CD8-positive, alpha-beta memory T cell (primary cell): ENCODE measurements at regions not wholly inside any gene's neighbourhood (a gene's known extent, or its start where the extent isn't known, plus 50 kb on each side); places are given as distances from the start of the nearest gene placed in this dataset.

Experiments used
- CTCF ChIA-PET: fragments of 350-600 bp; sonication (Branson Sonifier 250); formaldehyde crosslinking; loops from one replicate; lab custom pipeline; 2021; ENCODE audit warnings: antibody characterized with exemption; lab: Charles Lee
- POLR2A ChIA-PET: fragments of 350-600 bp; sonication (Branson Sonifier 250); formaldehyde crosslinking; loops from one replicate; lab custom pipeline; 2021; ENCODE audit warnings: antibody characterized with exemption; lab: Charles Lee
- DNase-seq, 5 donors: peaks; one replicate each; pipeline versions ENCODE4 v3.0.0 to v3.0.0-alpha.2; 2020 to 2022; ENCODE audit warnings: mixed read lengths in 1 of 5
- H3K27ac ChIP-seq: one replicate; pipeline ENCODE4 v1.7.0; 2013; ENCODE audit warnings: low read depth, mild to moderate bottlenecking, low read length, moderate library complexity
- H3K27me3 ChIP-seq: 2 replicates; pipeline ENCODE4 v1.7.0; 2013; ENCODE audit warnings: low read length, mild to moderate bottlenecking; ENCODE audit not compliant: insufficient read depth, poor library complexity, severe bottlenecking
- H3K36me3 ChIP-seq: 2 replicates; pipeline ENCODE4 v1.7.0; 2013; ENCODE audit warnings: mild to moderate bottlenecking, low read length, moderate library complexity; ENCODE audit not compliant: insufficient read depth
- H3K4me1 ChIP-seq: 2 replicates; pipeline ENCODE4 v1.7.0; 2013; ENCODE audit warnings: mild to moderate bottlenecking, low read length, moderate library complexity; ENCODE audit not compliant: insufficient read depth
- H3K4me3 ChIP-seq: 2 replicates; pipeline ENCODE4 v1.7.0; 2013; ENCODE audit warnings: mild to moderate bottlenecking, low read length
- H3K9me3 ChIP-seq: 2 replicates; pipeline ENCODE4 v1.7.0; 2013; ENCODE audit warnings: mild to moderate bottlenecking, low read length
- H3K27ac Mint-ChIP-seq, 8 donors: one replicate each; pipeline ENCODE4 v1.8.0; 2020 to 2021; ENCODE audit warnings: mixed read lengths in 8 of 8, mild to moderate bottlenecking in 6 of 8, inconsistent platforms in 3 of 8, moderate library complexity in 3 of 8
- H3K27me3 Mint-ChIP-seq, 2 donors: one replicate each; pipeline ENCODE4 v1.8.0; 2020 to 2021; ENCODE audit warnings: mixed read lengths in 2 of 2, mild to moderate bottlenecking in 1 of 2, moderate library complexity in 1 of 2
- H3K36me3 Mint-ChIP-seq, 3 donors: one replicate each; pipeline ENCODE4 v1.8.0; 2020 to 2021; ENCODE audit warnings: mixed read lengths in 3 of 3, inconsistent platforms in 1 of 3, mild to moderate bottlenecking in 1 of 3
- H3K4me1 Mint-ChIP-seq, 3 donors: one replicate each; pipeline ENCODE4 v1.8.0; 2020 to 2021; ENCODE audit warnings: mixed read lengths in 3 of 3, inconsistent platforms in 1 of 3, mild to moderate bottlenecking in 1 of 3
- H3K4me3 Mint-ChIP-seq, 7 donors: one replicate each; pipeline ENCODE4 v1.8.0; 2020 to 2021; ENCODE audit warnings: mixed read lengths in 7 of 7, mild to moderate bottlenecking in 6 of 7, moderate library complexity in 4 of 7, inconsistent platforms in 2 of 7
- H3K9me3 Mint-ChIP-seq, 5 donors: one replicate each; pipeline ENCODE4 v1.8.0; 2020 to 2022; ENCODE audit warnings: mixed read lengths in 5 of 5, mild to moderate bottlenecking in 3 of 5, moderate library complexity in 2 of 5, inconsistent platforms in 1 of 5

DNA sequence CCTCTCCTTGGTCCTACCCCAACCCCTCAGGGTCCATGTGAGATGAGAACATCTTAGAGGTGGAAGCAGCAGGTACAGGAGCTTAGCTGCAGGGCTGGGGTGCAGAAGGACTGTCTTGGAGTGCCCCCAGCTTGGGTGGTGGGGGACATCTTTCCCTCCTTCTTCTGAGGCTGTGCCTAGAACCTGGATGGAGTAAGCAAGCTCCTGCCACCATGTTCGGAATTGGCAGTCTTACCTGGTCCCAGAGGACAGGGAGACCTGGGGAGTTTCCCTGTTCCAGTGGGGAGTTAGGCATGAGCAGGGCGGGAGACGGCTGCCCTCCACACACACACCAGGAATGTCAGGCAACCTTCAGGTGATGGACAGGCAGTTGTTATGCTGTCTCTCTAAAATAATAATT is 131.0 kb upstream of the COPS8 start:
- no peaks in the 10 kb centered on the region for H3K36me3 ChIP-seq
- no peaks in the 10 kb centered on the region for H3K9me3 ChIP-seq
- peaks cover 0 to 6% (median 0%) of the 10 kb centered on the region in 5 donors for H3K9me3 Mint-ChIP-seq
- no peaks in the 10 kb centered on the region for H3K4me1 ChIP-seq
- no peaks in the 10 kb centered on the region for H3K36me3 Mint-ChIP-seq
- peaks cover 5 to 20% of the 10 kb centered on the region in 2 donors for H3K27me3 Mint-ChIP-seq
- no peak for DNase-seq
- peaks cover 0 to 6% (median 0%) of the 10 kb centered on the region in 3 donors for H3K4me1 Mint-ChIP-seq
- no peak overlapping the region for H3K4me3 ChIP-seq
- H3K27ac Mint-ChIP-seq = no peak overlapping the region
- no peak overlapping the region for H3K4me3 Mint-ChIP-seq
- H3K27me3 ChIP-seq = peaks cover 3% of the 10 kb centered on the region
- ChIA-PET CTCF (interaction anchor here (1.3 to 1.5 kb wide), 2 partner anchors 27 to 35 kb away, joined by 3 read pairs; no protein-coding TSS in a partner anchor), POLR2A (no interaction called here)
- no peak overlapping the region for H3K27ac ChIP-seq

DNA sequence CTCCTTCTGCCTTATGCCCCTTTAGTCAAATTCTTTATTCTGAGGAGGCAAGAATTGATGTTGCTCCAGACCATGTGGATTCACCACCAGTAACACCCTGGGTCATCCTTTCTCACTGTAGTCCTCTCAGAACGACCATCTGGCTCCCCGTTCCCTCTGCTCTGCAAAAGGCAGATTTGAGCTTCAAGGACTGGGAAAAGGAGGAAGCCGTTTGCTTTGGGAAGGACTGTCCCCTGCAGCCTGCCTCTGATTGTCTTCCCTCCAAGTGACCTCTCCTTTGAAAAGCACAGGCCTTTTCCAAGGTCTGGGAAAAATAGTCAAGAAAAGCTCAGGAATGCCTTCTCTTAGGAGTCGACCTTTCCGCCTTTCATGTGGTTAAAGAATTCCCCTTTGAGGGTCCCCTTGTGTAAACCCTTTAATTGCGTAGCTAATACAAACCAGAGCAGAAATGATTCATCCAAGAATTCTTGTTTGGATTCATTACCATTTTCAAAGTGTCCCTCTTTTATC is 130.1 kb upstream of the COPS8 start:
- H3K36me3 ChIP-seq = no peaks in the 10 kb centered on the region
- Mint-ChIP-seq H3K36me3 (no peaks in the 10 kb centered on the region), H3K27ac (no peak overlapping the region), H3K9me3 (peaks cover 0 to 6% (median 0%) of the 10 kb centered on the region in 5 donors), H3K27me3 (peaks cover 8 to 18% of the 10 kb centered on the region in 2 donors), H3K4me1 (peaks cover 0 to 6% (median 0%) of the 10 kb centered on the region in 3 donors), H3K4me3 (no peak overlapping the region)
- H3K9me3 ChIP-seq = no peaks in the 10 kb centered on the region
- no peak overlapping the region for H3K27ac ChIP-seq
- no peaks in the 10 kb centered on the region for H3K4me1 ChIP-seq
- ChIA-PET POLR2A (no interaction called here), CTCF (interaction anchor here (1.3 to 1.5 kb wide), 2 partner anchors 28 to 34 kb away, joined by 3 read pairs; no protein-coding TSS in a partner anchor)
- DNase-seq = no peak
- H3K4me3 ChIP-seq = no peak overlapping the region
- peaks cover 3% of the 10 kb centered on the region for H3K27me3 ChIP-seq

DNA sequence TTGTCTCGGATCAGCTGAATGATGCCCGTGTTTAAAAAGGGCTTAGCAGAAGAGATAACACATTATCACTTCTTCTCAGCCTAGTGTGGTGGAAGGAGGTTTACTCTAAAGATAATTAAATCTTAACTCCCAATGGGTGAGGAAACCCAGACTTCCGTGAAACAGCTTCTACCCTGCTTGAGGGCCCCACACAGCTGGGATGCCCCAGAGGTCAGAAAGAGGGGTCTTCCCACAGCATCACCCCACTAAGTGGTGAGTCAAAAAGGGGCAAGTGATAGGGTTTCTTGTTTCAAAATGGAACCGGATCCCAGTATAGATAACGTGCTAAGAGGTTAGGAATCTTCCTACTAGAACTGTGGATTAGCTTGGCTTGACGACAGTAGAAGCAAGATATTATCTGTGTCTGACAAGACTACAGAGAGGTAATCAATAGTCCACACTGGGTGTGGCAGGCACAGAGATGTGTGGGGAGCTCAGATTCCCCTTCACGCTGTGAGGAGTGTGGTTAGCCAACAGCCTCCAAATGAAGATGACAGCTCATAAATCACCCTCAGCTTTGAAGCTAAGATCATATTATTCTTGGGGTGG is 129.6 kb upstream of the COPS8 start:
- H3K4me3 Mint-ChIP-seq = no peak overlapping the region
- H3K27me3 Mint-ChIP-seq = peaks cover 8 to 18% of the 10 kb centered on the region in 2 donors
- Histone ChIP-seq H3K4me3 (no peak overlapping the region), H3K36me3 (no peaks in the 10 kb centered on the region), H3K4me1 (no peaks in the 10 kb centered on the region), H3K27me3 (peaks cover 3% of the 10 kb centered on the region), H3K9me3 (no peaks in the 10 kb centered on the region), H3K27ac (no peak overlapping the region)
- ChIA-PET CTCF (interaction anchor here (1.3 to 1.5 kb wide), 2 partner anchors 28 to 34 kb away, joined by 3 read pairs; no protein-coding TSS in a partner anchor), POLR2A (no interaction called here)
- DNase-seq = no peak
- H3K4me1 Mint-ChIP-seq = peaks cover 0 to 6% (median 0%) of the 10 kb centered on the region in 3 donors
- H3K27ac Mint-ChIP-seq = peak overlapping the region in 3 of 8 donors; percentile 27 to 57 (median 32)
- peaks cover 0 to 4% (median 0%) of the 10 kb centered on the region in 5 donors for H3K9me3 Mint-ChIP-seq
- H3K36me3 Mint-ChIP-seq = no peaks in the 10 kb centered on the region

DNA sequence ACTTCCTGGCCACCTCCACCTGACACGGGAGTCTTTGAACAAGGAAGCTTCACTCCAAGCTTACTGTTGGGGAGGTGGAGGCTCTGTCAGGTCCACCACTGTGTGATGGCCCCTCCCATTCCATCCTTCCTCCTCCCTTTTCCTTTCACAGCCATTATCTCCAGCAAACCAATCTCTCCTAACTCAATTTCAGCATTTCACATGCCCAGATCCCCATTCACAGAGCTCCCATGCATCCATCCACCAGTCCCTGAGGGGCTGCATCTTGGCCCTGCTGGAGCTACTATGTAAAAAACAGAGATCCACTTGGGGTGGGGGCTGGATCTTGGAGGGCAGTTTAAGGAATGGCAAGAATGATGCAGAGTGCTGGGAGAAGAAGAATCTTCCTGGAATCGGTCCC is 129.0 kb upstream of the COPS8 start:
- peaks cover 0 to 6% (median 0%) of the 10 kb centered on the region in 3 donors for H3K4me1 Mint-ChIP-seq
- H3K4me3 Mint-ChIP-seq = no peak overlapping the region
- H3K27ac ChIP-seq = no peak overlapping the region
- peaks cover 3% of the 10 kb centered on the region for H3K27me3 ChIP-seq
- H3K27me3 Mint-ChIP-seq = peaks cover 8 to 18% of the 10 kb centered on the region in 2 donors
- no peak for DNase-seq
- H3K4me3 ChIP-seq = no peak overlapping the region
- no peaks in the 10 kb centered on the region for H3K36me3 ChIP-seq
- H3K27ac Mint-ChIP-seq = no peak overlapping the region
- H3K36me3 Mint-ChIP-seq = no peaks in the 10 kb centered on the region
- peaks cover 0 to 2% (median 0%) of the 10 kb centered on the region in 5 donors for H3K9me3 Mint-ChIP-seq
- ChIA-PET CTCF (no interaction called here), POLR2A (no interaction called here)
- no peaks in the 10 kb centered on the region for H3K4me1 ChIP-seq
- H3K9me3 ChIP-seq = no peaks in the 10 kb centered on the region

DNA sequence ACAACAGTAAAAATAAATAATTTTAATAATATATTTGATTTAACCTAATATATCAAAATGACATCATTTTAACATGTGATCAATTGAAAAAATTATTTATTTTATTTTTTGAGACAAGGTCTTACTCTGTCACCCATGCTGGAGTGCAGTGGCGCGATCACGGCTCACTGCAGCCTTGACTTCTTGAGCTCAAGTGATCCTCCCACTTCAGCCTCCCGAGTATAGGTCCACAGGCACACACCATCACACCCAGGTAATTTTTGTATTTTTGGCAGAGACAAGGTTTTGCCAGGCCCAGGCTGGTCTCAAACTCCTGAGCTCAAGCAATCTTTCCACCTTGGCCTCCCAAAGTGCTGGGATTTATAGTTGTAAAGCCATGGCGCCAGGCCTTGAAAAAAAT is 126.7 kb upstream of the COPS8 start:
- ChIA-PET POLR2A (no interaction called here), CTCF (no interaction called here)
- Histone ChIP-seq H3K4me3 (no peak overlapping the region), H3K9me3 (no peaks in the 10 kb centered on the region), H3K36me3 (no peaks in the 10 kb centered on the region), H3K27ac (no peak overlapping the region), H3K27me3 (peaks cover 3% of the 10 kb centered on the region), H3K4me1 (no peaks in the 10 kb centered on the region)
- Mint-ChIP-seq H3K27ac (no peak overlapping the region), H3K4me3 (no peak overlapping the region), H3K4me1 (peaks cover 0 to 6% (median 0%) of the 10 kb centered on the region in 3 donors), H3K9me3 (no peaks in the 10 kb centered on the region), H3K36me3 (no peaks in the 10 kb centered on the region), H3K27me3 (peaks cover 8 to 18% of the 10 kb centered on the region in 2 donors)
- DNase-seq = no peak

DNA sequence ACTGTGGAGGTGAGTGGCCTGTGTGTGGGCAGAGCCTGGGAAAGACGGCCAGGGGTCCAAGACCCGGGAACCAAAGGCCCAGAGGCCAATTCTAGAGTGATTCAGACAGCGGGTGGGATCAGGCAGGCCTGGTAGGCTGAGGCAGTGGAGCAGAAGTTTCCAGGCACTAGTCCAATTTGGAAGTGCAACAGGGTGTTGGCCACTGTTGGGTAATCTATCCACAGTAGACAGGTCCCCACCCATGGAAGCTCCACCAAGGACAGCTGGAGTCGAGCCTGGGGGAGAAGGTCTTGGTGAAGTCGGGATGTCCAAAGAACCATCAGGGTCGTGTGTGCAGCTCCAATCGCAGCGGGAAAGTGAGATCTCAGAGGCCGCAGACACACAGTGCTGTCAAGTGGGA is 125.8 kb upstream of the COPS8 start:
- ChIA-PET POLR2A (no interaction called here), CTCF (no interaction called here)
- no peaks in the 10 kb centered on the region for H3K27me3 ChIP-seq
- Mint-ChIP-seq H3K27me3 (peaks cover 7 to 18% of the 10 kb centered on the region in 2 donors), H3K27ac (no peak overlapping the region), H3K9me3 (no peaks in the 10 kb centered on the region), H3K36me3 (no peaks in the 10 kb centered on the region), H3K4me1 (peaks cover 0 to 6% (median 0%) of the 10 kb centered on the region in 3 donors), H3K4me3 (no peak overlapping the region)
- H3K4me3 ChIP-seq = no peak overlapping the region
- DNase-seq = no peak
- no peak overlapping the region for H3K27ac ChIP-seq
- H3K4me1 ChIP-seq = no peaks in the 10 kb centered on the region
- no peaks in the 10 kb centered on the region for H3K9me3 ChIP-seq
- no peaks in the 10 kb centered on the region for H3K36me3 ChIP-seq

DNA sequence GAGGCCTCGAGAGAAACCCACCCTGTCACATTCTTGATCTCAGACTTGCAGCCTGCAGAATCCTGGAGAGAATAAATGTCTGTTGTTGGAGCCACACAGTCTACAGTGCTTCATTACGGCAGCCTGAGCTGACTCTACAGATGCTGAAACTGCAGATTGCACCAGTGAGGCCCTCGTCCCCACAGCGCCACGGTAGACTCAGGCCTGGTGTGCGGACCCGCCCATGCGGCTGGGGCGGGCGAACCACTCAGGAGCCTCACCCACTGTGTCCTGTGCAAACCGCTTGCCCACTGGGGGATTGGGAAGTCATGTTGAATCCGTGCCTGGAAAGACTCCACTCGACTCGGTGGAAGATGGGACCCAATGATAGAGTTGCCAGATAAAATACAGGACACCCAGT is 125.2 kb upstream of the COPS8 start:
- no peak for DNase-seq
- no peak overlapping the region for H3K4me3 ChIP-seq
- Mint-ChIP-seq H3K9me3 (no peaks in the 10 kb centered on the region), H3K36me3 (no peaks in the 10 kb centered on the region), H3K4me3 (no peak overlapping the region), H3K27me3 (peaks cover 3 to 12% of the 10 kb centered on the region in 2 donors), H3K27ac (no peak overlapping the region), H3K4me1 (peaks cover 0 to 6% (median 0%) of the 10 kb centered on the region in 3 donors)
- H3K36me3 ChIP-seq = no peaks in the 10 kb centered on the region
- POLR2A ChIA-PET = no interaction called here
- H3K4me1 ChIP-seq = no peaks in the 10 kb centered on the region
- no peaks in the 10 kb centered on the region for H3K9me3 ChIP-seq
- CTCF ChIA-PET = no interaction called here
- no peak overlapping the region for H3K27ac ChIP-seq
- H3K27me3 ChIP-seq = no peaks in the 10 kb centered on the region

DNA sequence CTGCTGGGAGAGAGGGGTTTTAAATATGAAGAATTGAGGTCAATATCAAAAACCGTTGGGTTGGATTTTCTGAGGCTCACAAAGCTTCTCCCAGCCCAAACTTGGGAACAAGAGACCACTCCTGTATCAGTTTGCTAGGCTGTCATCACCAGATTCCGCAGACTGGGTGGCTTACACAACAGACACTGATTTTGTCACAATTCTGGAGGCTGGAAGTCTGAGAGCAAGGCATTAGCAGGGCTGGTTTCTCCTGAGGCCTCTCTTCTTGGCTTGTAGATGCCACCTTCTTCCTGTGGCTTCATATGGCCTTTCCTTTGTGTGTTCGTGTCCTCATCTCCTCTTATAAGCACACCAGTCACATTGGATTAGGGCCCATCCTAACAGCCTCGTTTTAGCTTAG is 122.9 kb upstream of the COPS8 start:
- Mint-ChIP-seq H3K4me1 (peaks cover 0 to 13% (median 1%) of the 10 kb centered on the region in 3 donors), H3K9me3 (no peaks in the 10 kb centered on the region), H3K36me3 (no peaks in the 10 kb centered on the region), H3K27ac (no peak overlapping the region), H3K4me3 (no peak overlapping the region), H3K27me3 (peaks cover 3% of the 10 kb centered on the region in 2 donors)
- Histone ChIP-seq H3K4me1 (peaks cover 10% of the 10 kb centered on the region), H3K27me3 (no peaks in the 10 kb centered on the region), H3K4me3 (no peak overlapping the region), H3K36me3 (no peaks in the 10 kb centered on the region), H3K9me3 (no peaks in the 10 kb centered on the region), H3K27ac (no peak overlapping the region)
- DNase-seq = no peak
- ChIA-PET POLR2A (no interaction called here), CTCF (no interaction called here)
